ENCODE measurements at regions not wholly inside any gene's neighbourhood (a gene's known extent, or its start where the extent isn't known, plus 50 kb on each side); places are given as distances from the start of the nearest gene placed in this dataset.

GRCh38 chr3:157605356-157605755 lies 102.1 kb upstream of the VEPH1 start:
- H3K36me3 ChIP-seq, result no peaks in the 10 kb centered on the region
- no peak for DNase-seq (ENCODE audit: low spot score)
- intact Hi-C loops (cut with DNase I), result no loop called here
- H3K4me1 ChIP-seq (replicated peaks), result no peaks in the 10 kb centered on the region
- no peak overlapping the region for H3K4me3 ChIP-seq
- H3K27me3 ChIP-seq (replicated peaks; ENCODE audit: insufficient read depth), result no peaks in the 10 kb centered on the region
- TF ChIP-seq POLR2A (IDR thresholded peaks at IDR 0.05) (no peak), POLR2AphosphoS5 (IDR thresholded peaks at IDR 0.05) (no peak)
- no peak overlapping the region for H3K27ac ChIP-seq
- 73% methylated on average over 3 of the region's 3 CpGs for WGBS
- H3K9me3 ChIP-seq, result no peaks in the 10 kb centered on the region

DNA sequence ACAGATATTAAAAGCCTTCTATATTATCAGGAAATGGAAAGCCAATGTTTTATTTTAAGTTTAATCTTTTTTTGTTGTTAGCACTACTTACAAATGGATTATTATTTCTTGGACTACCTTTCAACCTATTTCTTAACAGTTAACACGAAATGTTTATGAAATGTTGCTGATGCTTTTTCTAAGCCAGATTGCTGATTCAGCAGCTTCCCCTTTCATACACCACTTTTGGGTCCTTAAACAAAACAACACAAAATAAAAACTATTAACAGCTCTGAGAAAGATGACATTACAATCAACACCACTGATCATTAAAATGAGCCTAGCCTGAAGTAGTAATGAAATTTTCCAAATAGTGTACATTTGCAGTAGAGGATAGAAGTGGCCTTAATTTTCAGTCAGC lies 99.2 kb upstream of the VEPH1 start:
- no peak overlapping the region for H3K4me3 ChIP-seq
- intact Hi-C loops (cut with DNase I), result no loop called here
- no peaks in the 10 kb centered on the region for H3K9me3 ChIP-seq
- H3K36me3 ChIP-seq, result no peaks in the 10 kb centered on the region
- TF ChIP-seq POLR2A (IDR thresholded peaks at IDR 0.05) (no peak), POLR2AphosphoS5 (IDR thresholded peaks at IDR 0.05) (no peak), CTCF (IDR thresholded peaks at IDR 0.05) (no peak)
- 87% methylated on average over 1 of the region's 1 CpG for WGBS
- no peaks in the 10 kb centered on the region for H3K4me1 ChIP-seq (replicated peaks)
- no peak overlapping the region for H3K27ac ChIP-seq
- no peak for DNase-seq (ENCODE audit: low spot score)
- H3K27me3 ChIP-seq (replicated peaks; ENCODE audit: insufficient read depth), result no peaks in the 10 kb centered on the region

GRCh38 chr3:157595259-157595658 lies 92.0 kb upstream of the VEPH1 start:
- no peak for DNase-seq (ENCODE audit: low spot score)
- no peaks in the 10 kb centered on the region for H3K9me3 ChIP-seq
- H3K27me3 ChIP-seq (replicated peaks; ENCODE audit: insufficient read depth), result no peaks in the 10 kb centered on the region
- H3K4me3 ChIP-seq, result no peak overlapping the region
- 62% methylated on average over 5 of the region's 5 CpGs for WGBS
- no peaks in the 10 kb centered on the region for H3K4me1 ChIP-seq (replicated peaks)
- H3K36me3 ChIP-seq, result no peaks in the 10 kb centered on the region
- no peak overlapping the region for H3K27ac ChIP-seq
- no peak for TF ChIP-seq POLR2A (IDR thresholded peaks at IDR 0.05)
- TF ChIP-seq CTCF (IDR thresholded peaks at IDR 0.05), result no peak
- TF ChIP-seq POLR2AphosphoS5 (IDR thresholded peaks at IDR 0.05), result no peak
- intact Hi-C loops (cut with DNase I), result no loop called here

GRCh38 chr3:157594413-157594812 lies 91.2 kb upstream of the VEPH1 start:
- no peak overlapping the region for H3K27ac ChIP-seq
- intact Hi-C loops (cut with DNase I), result no loop called here
- no peaks in the 10 kb centered on the region for H3K27me3 ChIP-seq (replicated peaks; ENCODE audit: insufficient read depth)
- H3K4me3 ChIP-seq, result no peak overlapping the region
- no peak for DNase-seq (ENCODE audit: low spot score)
- no peaks in the 10 kb centered on the region for H3K9me3 ChIP-seq
- no peaks in the 10 kb centered on the region for H3K36me3 ChIP-seq
- TF ChIP-seq POLR2A (IDR thresholded peaks at IDR 0.05) (no peak), POLR2AphosphoS5 (IDR thresholded peaks at IDR 0.05) (no peak), CTCF (IDR thresholded peaks at IDR 0.05) (no peak)
- H3K4me1 ChIP-seq (replicated peaks), result no peaks in the 10 kb centered on the region
- 62% methylated on average over 4 of the region's 4 CpGs for WGBS

GRCh38 chr3:157592769-157593168 lies 89.6 kb upstream of the VEPH1 start:
- Histone ChIP-seq H3K27ac (no peak overlapping the region), H3K27me3 (replicated peaks; ENCODE audit: insufficient read depth) (no peaks in the 10 kb centered on the region), H3K9me3 (no peaks in the 10 kb centered on the region), H3K4me1 (replicated peaks) (no peaks in the 10 kb centered on the region), H3K36me3 (no peaks in the 10 kb centered on the region), H3K4me3 (no peak overlapping the region)
- WGBS, result 86% methylated on average over 6 of the region's 6 CpGs
- no peak for DNase-seq (ENCODE audit: low spot score)
- no peak for TF ChIP-seq POLR2AphosphoS5 (IDR thresholded peaks at IDR 0.05)
- no peak for TF ChIP-seq CTCF (IDR thresholded peaks at IDR 0.05)
- no peak for TF ChIP-seq POLR2A (IDR thresholded peaks at IDR 0.05)
- intact Hi-C loops (cut with DNase I), result no loop called here

All from prostate gland (tissue), 2 donors.